ENCODE measurements at regions not wholly inside any gene's neighbourhood (a gene's known extent, or its start where the extent isn't known, plus 50 kb on each side); places are given as distances from the start of the nearest gene placed in this dataset.

- TF ChIP-seq CTCF (conservative IDR thresholded peaks at IDR 0.05; ENCODE audit: low read length) (no peak), EZH2phosphoT487 (IDR thresholded peaks at IDR 0.05; ENCODE audit: borderline replicate concordance) (no peak)
Observed at GRCh38 chr5:174309131-174309795, 263.8 kb downstream of the NSG2 start.

Measured in Loucy (cell line).